Loucy (cell line): ENCODE measurements at regions not wholly inside any gene's neighbourhood (a gene's known extent, or its start where the extent isn't known, plus 50 kb on each side); places are given as distances from the start of the nearest gene placed in this dataset.

Experiments used
- EZH2phosphoT487 ChIP-seq: fragments of 200-600 bp; IDR thresholded peaks from 2 replicates; pipeline ENCODE4 v1.6.1; 2018; ENCODE audit warnings: antibody characterized with exemption, mild to moderate bottlenecking, moderate library complexity, borderline replicate concordance
- TF ChIP-seq, protein P1 (sequence below): fragments of 200-600 bp; sonication (generic); conservative IDR thresholded peaks from 2 replicates; pipeline ENCODE4 v1.5.1; 2014; ENCODE audit warnings: mild to moderate bottlenecking, antibody characterized with exemption, low read length

DNA sequence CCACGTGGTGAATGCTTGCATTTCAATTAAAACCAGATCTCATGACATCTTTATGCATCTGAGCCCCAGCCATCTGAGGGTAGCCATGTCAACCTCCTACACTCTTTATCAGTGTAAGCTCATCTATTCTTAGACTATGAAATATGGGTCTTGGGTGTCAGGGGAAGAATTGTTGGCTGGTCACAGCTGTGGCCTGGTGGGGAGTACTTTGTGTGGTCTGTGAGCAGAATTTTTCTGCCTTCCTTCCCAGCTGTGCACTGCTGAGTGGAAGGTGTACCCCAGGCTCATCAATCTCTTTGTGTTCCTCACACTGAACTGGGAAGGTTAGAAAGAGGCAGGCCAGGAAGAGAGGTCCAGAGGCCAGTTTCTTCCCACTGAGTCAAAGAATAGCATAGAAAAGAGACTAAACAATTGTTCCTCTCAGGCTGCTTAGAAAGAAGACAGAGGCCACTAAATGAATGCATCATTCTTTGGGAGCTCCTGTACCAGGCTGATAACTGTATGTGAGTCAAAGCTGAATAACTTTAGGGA, 202.7 kb upstream of the RGMB start:
- TF ChIP-seq, protein P1, sequence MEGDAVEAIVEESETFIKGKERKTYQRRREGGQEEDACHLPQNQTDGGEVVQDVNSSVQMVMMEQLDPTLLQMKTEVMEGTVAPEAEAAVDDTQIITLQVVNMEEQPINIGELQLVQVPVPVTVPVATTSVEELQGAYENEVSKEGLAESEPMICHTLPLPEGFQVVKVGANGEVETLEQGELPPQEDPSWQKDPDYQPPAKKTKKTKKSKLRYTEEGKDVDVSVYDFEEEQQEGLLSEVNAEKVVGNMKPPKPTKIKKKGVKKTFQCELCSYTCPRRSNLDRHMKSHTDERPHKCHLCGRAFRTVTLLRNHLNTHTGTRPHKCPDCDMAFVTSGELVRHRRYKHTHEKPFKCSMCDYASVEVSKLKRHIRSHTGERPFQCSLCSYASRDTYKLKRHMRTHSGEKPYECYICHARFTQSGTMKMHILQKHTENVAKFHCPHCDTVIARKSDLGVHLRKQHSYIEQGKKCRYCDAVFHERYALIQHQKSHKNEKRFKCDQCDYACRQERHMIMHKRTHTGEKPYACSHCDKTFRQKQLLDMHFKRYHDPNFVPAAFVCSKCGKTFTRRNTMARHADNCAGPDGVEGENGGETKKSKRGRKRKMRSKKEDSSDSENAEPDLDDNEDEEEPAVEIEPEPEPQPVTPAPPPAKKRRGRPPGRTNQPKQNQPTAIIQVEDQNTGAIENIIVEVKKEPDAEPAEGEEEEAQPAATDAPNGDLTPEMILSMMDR = no peak
- TF ChIP-seq EZH2phosphoT487 = no peak
